Muscle of arm (tissue), 1 donor: ENCODE measurements at regions not wholly inside any gene's neighbourhood (a gene's known extent, or its start where the extent isn't known, plus 50 kb on each side); places are given as distances from the start of the nearest gene placed in this dataset.

Experiments used
- DNase-seq: peaks from one replicate; pipeline ENCODE4 v3.0.0-alpha.2; 2013

GRCh38 chr13:97786510-97786909, 167.0 kb upstream of the IPO5 start:
- DNase-seq = no peak

- no peak for DNase-seq
Measured at GRCh38 chr13:97797553-97797952, 155.9 kb upstream of the IPO5 start.

GRCh38 chr13:97798171-97798821, 155.2 kb upstream of the IPO5 start:
- DNase-seq = no peak

DNA sequence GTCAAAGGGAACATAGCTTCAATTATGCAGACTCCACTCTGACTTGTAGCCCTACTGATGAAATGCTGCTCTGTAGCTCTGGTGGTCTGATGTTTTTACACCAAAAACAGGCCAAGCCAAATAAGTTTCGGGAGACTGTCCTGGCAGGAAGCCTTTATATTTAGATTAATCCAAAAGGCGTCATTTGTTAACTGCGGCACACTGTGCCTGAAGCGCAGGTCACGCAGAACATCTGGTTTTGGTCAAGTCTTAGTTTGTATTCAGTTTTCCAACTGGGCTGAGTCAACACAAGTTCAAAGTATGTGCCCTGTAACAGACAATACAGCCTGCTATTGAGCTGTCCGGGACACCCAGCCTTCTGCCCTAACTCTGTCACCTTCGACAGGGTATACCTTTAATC, 154.6 kb upstream of the IPO5 start:
- DNase-seq = no peak

DNA sequence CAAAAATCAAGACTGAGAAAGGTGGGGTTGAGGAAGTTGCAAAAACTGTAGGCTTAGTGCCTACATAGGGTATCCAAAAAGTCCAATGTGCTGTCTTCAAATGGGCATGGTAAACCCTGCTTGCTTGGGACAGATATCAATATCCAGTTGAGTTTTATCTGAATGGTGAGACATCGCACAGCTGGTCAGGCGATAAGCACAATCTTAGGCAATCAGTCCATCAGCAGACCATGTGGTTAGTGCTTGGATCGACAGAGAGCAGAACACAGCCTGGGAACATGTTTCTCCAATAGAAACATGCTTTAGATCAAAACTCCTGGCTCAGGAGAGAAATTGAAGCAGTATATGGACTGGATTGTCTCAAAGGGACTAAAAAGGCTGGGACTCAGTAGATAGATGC, 151.3 kb upstream of the IPO5 start:
- DNase-seq = no peak

- DNase-seq = no peak
Measured at GRCh38 chr13:97809576-97809975, 143.9 kb upstream of the IPO5 start.

- DNase-seq = peak; percentile 16
Measured at GRCh38 chr13:97810152-97810551, 143.3 kb upstream of the IPO5 start.

- no peak for DNase-seq
Measured at GRCh38 chr13:97822377-97822776, 131.1 kb upstream of the IPO5 start.

DNA sequence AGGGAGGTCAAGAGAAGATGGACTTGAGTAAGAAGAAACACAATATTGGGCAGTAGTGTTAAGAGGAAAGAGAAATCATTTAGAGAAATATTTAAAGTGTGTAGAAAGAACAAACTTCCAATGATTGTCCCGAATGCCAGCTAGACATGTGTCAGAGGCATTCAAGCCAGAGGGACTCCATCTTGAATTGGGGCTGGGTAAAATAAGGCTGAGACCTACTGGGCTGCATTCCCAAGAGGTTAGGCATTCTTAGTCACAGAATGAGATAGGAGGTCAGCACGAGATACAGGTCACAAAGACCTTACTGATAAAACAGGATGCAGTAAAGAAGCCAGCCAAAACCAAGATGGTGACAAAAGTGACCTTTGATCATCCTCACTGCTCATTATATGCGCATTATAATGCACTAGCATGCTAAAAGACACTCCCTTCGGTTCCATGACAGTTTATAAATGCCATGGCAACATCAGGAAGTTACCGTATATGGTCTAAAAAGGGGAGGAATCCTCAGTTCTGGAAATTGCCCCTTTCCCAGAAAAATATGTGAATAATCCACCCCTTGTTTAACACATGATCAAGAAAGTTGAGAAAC, 127.0 kb upstream of the IPO5 start:
- DNase-seq = no peak

DNA sequence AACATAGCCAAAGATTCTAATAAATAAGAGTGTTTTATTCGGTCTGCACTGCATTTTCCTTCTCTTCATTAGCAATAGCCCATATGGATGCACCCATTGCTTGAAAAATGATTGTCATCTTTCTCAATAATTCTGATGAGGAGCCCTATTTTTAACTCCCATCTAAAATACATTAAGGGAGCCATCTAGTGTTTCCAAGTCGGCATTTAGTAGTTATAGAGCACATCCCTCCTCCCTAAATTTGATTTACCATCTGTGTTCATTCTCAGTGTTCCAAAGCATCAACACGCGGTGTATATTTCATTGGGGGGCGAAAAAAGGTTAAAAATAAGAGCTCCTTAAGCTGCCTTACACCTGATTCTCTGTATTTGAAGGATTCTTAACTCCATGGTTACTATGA, 119.2 kb upstream of the IPO5 start:
- no peak for DNase-seq

DNA sequence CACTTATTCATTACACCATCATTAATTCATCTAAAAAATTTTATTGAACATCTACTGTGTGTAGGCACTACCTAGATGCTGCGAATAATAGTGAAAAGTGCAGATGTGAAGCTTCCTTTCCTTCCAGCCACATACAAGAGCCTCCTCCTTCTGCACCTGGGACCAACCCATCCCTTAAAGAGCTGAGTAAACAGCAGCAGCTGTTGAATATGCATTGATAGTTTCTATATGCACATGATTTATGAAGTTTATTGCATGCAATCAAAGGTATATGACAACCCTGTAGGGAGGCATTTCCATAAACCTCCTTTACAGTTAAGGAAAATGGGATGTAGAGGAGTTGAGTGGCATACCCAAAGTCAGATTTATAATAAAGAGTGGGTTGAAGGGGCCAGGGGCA, 110.3 kb upstream of the IPO5 start:
- DNase-seq = no peak

DNA sequence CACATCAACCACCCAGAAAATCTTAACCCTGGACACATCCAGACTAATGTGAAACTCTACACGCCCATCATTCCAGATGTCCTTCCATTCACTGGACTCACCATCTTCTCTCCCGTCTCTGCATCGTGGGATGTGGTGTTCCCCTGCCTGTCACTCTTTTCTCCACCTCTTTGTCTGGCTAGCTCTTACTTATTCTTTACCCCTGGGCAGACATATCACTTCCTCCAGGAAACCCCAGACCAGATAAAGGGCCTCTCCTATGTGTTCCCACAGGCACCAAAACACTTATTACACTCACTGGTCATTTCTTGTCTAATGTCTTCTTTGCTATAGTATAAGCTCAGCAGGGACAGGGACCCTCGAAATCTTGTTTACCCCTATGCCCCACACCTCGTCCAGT, 109.3 kb upstream of the IPO5 start:
- no peak for DNase-seq

DNA sequence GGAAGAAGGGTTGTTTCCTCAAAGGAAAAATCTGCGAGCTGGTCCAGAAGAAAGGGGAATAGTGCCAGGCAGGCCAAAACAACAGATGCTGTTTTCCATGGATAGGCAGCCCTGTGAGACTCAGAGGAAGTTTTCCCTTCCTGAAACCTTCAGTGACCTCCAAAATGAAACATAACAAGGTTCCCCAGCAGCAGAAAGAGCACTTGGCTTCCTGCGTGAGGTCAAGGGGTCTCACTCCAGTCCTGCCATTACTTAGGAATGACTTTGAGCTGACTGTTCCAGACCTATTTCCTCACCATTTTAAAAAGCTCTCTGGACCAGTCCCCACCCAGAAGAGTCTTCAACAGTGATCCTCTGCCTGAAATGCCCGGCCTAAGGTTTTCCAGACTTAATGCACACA, 104.6 kb upstream of the IPO5 start:
- DNase-seq = no peak

GRCh38 chr13:97849305-97849704, 104.2 kb upstream of the IPO5 start:
- DNase-seq = peak; percentile 12

DNA sequence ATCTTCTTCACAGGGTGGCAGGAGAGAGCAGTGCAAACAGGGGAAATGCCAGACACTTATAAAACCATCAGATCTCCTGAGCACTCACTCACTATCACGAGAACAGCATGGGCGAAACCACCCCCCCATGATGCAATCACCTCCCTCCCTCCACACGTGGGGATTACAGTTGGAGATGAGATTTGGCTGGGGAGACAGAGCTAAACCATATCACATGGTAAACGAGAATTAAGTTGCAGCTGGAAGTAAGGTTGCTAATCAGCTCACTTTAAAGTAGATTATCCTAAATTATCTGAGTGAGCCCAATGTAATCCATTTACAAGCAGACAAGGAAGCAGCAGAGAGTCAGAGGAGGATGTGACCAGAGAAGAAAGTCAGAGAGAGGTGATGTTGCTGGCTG, 102.2 kb upstream of the IPO5 start:
- no peak for DNase-seq

DNA sequence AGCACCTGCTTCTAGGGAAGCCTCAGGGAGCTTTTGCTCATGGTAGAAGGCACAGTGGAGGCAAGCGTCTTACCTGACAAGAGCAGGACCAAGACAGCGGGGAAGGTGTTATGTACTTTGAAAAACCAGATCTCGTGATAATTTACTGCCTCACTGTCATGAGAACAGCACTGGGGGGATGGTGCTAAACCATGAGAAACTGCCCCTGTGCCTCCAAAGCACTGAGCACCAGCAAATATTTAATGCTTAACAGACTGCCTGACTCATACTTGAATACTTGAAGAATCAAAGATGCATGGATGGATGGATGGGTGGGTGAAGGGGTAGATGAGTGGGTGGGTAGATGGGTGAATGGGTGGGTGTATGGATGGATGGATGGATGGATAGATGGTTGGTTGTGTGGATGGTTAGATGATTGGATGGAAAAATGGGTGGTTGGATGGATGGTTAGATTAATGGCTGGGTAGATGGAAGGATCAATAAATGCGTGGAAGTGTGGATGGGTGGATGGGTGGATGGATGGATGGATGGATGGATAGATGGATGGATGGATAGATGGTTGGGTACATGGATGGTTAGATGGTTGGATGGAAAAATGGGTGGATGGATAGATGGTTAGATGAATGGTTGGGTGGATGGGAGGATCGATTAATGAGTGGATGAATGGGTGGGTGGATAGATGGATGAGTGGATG, 101.1 kb upstream of the IPO5 start:
- no peak for DNase-seq

DNA sequence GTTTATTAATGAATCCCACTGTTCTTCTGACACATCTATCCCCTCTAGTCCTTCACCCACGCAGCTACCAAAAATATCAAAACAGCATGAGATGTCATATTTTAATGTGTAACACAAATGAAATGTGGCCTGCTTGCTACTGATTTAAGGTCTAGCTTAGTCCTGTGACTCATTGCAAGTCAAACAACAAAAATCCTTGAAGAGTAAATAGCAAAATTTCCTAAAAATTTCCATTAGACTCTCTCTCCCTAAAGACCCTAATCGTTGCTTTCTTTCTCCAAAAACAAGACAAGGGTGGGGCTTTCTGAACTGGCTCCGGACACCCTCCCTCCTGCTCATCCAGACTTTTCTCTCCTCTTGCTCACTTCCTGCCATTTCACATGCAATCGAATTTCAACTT, 99.9 kb upstream of the IPO5 start:
- no peak for DNase-seq

DNA sequence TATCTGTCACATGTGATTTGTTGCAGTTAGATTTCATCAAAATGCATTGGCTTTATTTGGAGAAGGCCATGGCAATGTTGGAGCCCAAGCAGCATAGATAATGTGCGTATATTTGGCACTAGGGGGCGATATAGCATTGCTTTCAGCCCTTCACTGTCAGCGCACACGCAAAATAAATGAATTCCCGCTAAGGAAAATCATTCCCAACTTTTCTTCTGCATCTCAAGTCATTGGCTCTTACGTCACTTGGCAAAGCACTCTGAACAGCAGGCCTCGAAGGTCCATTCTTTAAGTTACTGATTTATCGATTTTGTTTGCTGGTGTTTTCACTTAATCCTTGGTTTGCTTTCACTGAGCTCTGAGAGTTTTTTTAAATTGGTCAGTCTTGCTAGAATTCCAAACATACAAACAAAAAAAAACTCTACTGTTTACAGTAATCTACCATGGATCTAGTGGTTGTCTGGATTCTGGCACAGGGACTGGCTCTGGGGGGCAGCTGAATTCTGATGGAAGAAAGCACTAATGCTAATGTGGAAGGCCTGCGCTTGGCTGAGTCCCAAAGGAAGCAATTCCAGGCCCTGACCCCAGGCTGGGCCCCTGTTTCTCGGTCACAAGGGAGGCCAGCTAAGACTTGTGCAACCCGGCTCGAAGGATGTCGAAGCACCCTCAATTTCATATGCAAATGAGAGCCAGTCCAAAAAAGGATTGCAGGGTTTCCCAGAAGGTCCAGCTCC, 97.7 kb upstream of the IPO5 start:
- peak; percentile 90 for DNase-seq

DNA sequence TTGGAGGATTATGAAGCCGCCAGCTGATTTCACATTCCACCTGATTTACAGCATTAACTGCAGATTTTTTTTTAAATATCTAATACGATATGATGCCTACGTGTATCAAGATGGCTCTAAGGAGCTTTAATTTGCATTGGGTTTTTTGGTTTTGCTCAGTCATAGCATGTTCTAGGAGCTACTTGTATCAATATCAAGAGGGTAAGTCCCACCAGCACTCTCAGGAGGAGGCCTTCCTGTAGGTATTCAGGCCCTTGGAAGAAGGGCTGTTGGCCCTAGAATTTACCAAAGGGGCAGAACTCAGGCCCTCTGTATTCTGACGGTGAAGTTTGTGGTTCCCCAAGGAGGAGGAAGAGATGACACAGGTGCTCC, 97.2 kb upstream of the IPO5 start:
- DNase-seq = no peak

DNA sequence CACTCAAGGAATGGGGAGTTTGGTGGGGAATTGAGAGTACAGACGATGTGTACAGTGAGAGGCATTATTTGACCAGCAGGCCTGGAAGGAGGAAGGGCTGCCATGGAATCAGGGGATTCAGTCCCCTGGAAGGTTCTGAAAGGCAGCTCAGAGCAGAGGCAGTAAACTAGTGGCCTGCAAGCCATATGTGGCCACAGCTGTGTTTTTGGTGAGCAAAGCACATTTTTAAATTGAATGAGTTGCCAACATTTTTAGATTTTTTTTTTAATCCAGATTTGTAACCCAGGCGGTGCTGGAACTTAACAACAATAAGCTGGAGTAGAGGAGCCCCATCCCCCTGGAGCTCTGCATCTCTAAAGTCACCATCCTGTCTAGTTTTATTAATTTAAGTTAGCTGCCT, 95.3 kb upstream of the IPO5 start:
- no peak for DNase-seq

- DNase-seq = no peak
Measured at GRCh38 chr13:97866346-97866745, 87.1 kb upstream of the IPO5 start.

GRCh38 chr13:97866751-97867150, 86.7 kb upstream of the IPO5 start:
- DNase-seq = no peak

- no peak for DNase-seq
Measured at GRCh38 chr13:97873398-97873797, 80.1 kb upstream of the IPO5 start.
